ENCODE measurements at regions not wholly inside any gene's neighbourhood (a gene's known extent, or its start where the extent isn't known, plus 50 kb on each side); places are given as distances from the start of the nearest gene placed in this dataset.

DNA sequence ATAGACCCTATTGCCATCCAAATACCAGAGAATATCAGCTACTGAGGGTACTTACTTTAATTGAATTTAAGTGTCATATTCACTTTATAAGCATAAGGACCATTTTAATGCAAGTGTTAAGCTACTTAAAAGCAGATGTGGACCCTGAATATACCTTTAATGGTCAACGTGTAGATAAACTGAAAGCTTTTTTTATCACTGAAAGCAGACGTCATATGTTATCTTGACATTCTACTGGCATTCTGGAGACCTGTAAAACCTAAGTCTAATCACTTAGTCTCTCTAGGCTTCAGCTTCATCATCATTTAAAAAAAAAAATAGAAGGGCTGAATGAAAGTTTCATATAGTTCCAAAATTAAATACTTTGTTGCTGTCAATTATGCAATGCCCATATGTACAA, 116.5 kb downstream of the ELAPOR2 start:
- no peak for DNase-seq

DNA sequence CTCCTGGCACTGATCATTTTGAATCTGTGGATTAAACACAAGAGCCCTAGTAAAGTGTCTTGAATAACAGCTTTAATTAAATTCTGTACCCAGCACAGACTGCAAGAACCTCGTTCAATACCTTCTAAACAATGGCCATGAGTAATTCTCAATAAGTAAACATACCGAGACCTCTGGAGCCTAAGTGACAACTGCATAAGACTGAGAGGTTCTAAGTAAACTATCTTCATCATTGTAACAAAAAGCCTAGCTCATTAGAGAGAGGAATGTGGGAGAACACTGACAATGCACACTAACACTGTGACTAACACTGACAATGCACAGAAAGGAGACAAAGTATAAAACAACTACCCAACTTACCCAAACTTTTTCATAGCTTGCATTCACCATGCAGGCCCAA, 117.4 kb downstream of the ELAPOR2 start:
- DNase-seq = no peak

DNA sequence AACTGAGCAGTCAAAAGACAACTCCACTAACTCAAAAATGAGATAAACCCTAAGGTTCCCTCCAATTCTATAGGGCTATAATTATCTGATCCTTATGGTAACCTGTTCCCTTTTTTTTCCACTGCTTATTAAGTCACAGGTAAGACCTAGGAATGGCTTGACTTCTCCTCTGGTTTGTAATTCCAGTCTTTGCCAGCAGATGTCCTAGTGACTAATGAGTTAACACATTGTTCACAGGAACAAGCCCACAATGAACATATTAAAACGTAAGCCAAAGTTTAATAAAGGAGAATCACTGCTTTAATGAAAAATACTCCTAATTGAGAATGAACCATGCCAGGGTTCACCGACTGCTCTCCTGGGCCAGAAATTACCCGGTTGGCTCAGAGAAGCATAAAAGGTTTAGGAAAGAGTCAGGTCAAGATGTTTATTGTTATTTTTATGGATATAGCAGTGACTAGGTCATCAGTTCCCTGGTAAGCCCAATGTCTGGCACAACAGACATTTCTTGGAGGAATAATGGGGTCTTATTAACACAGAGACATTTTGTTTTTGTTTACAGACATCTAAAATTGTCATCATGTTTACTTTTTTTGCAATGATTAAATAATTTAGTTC, 120.1 kb downstream of the ELAPOR2 start:
- peak; percentile 57 for DNase-seq

DNA sequence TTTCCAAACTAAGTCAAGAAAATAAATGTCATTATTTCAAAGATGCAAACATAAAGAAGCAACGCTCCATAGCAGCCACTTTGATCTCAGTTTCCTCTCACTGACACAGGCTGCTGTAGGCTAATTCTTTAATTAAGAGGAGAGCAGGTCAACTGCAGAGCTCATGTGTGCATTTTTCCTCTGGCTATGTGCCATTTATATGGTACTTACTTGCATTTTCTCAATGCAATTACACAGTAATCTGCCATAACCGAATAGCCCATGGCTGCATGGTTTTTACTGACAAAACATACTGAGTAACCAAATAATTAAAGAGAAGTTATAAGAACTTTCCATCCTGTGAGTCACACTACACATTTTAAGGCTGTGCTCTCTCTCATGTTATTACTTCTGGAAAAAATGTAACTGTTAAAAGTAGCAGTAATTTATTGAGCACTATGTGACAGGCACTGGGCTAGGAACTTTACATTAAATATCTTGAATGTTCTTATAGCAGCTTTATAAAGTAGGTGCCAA, 122.0 kb downstream of the ELAPOR2 start:
- peak; percentile 38 for DNase-seq

DNA sequence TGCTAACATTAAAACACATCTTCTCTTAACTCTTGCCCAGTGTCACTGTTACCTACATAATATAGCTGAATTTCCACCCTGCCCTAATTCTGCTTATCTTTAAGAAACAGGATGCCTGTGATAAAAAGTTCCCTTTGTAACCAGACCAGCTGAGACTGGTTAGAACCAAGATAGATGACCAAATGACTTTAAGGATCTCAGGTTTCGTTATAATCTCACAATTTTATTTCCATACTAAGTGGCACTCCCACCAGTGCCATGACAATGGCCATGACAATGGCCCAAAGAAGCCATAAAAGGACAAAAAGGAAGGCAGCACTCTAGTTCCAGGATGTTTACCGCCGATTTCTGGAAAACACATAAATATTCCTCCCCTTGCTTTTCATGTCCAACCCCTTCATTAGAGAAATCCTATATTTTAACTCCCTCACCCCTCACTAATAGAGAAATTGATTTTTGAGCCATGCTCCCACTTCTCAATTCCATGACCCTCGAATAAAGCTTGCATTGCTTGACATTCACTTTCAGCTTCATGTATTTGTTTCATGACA, 126.1 kb downstream of the ELAPOR2 start:
- DNase-seq = no peak

DNA sequence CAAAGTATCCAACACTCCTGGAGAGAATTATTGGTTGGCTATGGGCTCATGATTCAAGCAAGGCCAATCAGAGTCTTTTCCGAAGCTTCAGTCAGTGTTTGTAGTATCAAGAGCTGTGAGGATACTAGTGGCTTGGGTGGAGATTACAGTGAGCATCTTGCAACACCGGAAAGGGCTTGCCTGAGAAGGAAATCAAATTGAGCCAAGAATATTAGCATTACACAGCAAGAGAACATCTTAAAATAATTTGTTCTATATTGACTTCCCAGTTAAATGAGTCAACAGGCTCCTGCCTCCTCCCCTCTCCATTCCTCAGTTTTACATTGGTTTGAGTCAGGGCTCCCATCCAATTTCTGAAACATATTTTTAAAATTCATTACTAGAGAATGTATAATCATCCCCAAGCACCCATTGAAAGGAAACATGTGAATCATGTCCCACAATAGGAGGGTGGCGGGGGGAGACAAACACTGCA, 127.4 kb downstream of the ELAPOR2 start:
- DNase-seq = peak; percentile 95

DNA sequence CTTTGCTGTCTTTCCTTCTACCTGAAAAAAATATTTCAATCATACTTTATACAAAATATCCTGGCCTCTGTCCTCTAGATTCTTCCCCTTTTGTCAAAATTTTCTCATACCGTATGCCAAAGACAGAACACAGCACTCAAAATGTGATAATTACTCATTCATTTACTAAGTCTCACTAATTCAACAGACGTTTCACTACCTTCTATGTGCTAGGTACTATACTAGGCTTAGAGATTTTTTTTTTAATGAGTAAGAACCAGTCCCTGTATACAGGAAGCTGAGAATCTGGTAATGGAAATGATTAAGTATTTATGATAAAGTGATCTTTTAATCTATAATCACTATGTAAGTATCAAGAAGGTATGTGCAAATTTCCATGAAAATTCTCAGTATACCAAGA, 128.0 kb downstream of the ELAPOR2 start:
- no peak for DNase-seq

DNA sequence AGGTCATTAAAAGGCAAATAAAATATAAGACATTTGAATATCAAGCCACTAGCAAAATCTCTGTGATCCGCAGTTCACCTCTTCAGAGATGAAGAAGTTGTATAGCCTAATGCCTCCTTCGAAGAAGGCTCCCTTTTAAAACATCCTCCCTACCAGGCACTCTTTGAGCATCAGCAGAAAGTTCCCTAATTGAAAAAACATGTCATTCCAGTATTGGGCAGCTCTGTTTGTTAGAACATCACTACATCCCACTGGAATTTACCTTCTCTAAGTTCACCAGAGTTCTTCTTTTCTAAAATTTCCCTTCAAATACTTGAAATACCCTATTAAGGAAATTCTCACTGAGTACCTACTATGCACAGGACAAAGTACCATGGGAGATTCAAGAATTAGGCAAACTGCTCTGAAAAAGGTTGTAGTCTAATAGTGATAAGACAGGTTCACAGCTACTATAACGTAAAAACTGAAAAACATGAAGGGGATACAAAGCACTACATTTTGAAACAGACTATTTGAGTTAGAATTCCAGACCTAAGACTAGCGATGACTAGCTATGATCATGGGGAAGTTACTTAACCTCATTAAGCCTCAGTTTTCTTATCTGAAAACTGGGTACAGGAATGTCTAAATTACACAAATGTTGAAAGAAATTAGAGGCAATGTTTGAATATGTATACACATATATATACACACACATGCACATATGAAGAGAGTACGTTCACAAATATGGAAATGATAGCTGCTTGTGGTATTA, 128.7 kb downstream of the ELAPOR2 start:
- peak; percentile 27 for DNase-seq

DNA sequence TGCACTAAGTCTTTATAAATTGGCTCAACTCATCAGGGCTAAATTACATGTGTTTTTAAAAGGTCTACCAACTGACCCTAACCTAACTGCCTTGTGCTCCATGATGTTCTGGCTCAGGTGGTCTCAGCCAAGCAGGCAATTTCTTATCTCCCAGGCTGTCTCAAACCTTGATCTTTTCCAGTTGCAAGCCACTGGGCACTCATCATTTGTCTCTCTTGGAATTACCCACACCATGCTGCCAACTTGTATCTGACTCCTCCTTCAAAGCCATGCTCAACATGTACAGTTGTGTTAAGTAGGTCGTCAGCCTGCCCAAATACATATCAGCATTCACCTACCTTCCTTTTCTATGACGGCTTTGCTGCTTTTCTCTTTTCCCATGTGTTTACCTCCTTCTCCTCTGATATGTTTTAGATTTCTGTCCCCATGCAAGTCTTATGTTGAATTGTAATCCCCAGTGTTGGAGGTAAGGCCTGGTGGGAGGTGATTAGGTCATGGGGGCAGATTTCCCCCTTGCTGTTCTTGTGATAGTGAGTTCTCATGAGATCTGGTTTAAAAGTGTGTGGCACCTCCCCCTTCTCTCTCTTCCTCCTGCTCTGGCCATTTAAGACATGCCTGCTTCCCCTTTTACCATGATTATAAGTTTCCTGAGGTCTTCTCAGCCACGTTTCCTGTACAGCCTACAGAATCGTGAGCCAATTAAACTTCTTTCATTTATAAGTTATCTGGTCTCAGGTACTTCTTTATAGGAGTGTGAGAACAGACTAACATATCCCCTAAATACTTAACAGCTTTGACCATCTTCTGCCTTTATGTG, 130.0 kb downstream of the ELAPOR2 start:
- no peak for DNase-seq

DNA sequence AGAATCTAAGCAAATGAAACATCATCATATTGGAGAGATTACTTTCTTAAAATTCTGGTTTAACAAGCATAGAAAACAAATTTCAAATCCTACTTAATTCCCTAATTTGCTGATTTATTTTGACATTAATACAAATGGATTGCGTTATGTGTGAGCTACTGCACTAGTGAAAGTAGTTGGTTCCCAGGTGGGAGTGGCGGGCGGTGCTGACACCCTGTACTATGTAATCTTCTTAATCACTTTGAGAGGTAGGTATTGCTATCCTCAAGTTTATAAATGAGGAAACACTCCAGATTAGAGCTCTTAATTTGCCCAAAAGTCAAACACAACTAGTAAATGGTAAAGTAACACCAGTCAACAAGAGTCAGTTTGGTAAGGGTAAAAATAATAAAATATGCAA, 131.1 kb downstream of the ELAPOR2 start:
- no peak for DNase-seq

DNA sequence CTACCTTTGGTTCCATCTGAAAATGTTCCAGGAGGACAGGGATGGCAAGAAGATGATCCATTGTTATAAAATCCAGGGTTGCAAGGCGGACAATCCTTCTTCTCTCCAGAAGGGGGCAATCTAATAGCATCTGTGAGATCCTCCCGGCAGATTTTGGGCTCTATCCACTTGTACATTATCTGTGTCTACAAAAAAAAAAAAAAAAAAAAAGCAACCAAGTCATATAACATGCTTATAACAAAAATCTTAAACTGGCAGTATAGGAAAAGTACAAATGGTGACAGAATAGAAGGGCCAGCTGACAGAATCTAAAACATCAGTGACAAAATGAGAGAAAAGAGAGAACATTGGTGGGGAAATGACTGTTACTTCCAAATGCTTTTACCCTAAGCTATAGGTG, 132.7 kb downstream of the ELAPOR2 start:
- peak; percentile 61 for DNase-seq

DNA sequence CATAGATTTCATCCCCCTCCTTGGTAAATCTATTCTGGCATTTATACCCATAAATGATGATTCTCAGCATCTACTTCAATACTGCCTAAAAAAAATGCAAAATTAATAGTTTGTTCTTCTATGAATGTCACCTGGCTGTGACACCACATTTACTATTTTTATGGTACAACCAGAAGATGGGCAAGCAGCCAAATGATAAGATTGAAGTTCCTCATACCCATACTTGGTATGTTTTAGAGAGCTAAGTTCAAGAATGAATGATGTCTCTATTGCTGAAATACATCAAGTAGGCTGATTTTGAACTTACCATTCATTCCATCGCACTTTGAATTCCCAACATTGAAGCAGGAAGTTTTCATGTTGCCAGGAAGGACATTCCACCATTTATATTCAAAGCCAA, 134.2 kb downstream of the ELAPOR2 start:
- no peak for DNase-seq

DNA sequence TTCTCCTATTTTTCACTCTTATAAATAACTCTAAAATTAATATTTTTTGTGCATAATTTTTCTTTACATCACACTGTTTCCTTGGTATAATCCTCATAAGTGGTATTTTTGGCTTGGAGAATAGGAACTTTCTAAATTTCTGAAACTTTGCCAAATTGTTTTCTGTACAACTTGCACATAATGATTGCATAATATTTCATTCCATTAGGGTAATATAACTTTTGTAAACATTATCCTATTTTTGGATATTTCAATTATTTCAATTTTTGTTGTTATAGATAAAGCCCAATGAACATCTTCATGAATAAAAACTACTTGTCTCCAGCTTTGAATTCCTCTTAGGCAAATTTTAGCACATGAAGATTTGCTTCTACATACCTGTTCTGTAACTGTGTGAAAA, 135.9 kb downstream of the ELAPOR2 start:
- DNase-seq = no peak

DNA sequence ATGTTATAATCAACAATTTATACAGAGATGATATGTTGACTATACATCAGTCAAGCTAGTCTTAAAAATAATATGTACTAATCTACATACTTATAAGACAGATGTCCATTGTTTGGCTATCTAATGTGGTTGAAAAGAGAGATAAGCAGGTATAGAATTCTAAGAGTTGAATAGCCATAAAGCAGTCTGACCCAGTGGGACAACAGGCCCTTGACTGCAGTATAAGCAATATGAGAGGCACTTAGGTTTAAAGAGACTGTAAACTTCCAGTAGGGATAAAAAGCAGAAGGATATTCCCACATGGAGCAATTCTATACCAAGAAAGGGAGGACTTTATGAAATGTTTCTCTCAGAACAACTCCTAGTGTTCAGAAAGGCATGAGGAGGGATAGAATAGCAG, 139.3 kb downstream of the ELAPOR2 start:
- no peak for DNase-seq

DNA sequence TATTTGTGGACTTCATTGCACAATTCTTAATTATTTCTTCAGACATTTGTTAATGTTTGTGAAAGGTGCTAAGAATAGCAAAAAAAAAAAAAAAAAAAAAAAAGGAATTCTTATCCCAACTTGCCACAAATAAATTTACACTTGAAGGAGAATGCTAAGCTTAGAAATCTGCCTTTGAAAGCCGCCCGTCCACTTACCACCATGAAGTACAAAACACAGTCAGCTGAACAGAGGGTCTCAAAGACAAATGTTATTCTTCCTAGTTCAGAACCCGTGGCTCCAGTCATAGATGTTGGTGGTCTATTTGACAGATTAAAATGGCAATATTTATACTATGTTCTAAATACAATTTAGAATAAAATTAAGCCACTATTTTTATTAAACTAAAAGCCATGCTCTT, 141.2 kb downstream of the ELAPOR2 start:
- no peak for DNase-seq

DNA sequence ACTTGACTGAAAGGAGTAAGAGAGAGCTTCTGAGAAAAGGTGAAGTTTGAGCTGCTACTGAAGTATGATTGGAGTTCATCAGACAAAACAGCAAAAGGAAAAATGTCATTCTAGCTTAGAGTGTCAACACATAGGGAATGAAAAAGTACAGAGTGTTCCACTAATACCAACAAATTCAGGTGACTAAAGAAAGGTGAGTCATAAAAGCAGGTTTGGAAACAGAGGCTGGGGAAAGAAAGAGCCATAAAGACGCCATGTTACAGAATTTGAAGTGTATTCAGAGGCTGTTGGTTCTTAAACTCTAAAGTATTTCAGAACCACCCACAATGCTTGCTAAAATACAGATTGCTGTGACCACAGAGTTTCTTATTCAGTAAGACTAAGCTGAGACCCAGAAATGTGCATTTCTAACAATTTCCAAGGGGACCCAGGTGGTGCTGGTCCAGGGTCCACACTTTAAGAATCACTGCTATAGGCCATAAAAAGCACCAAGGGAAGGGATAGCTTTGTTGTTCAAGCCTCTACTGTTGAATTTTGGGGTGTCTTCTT, 143.1 kb downstream of the ELAPOR2 start:
- no peak for DNase-seq

DNA sequence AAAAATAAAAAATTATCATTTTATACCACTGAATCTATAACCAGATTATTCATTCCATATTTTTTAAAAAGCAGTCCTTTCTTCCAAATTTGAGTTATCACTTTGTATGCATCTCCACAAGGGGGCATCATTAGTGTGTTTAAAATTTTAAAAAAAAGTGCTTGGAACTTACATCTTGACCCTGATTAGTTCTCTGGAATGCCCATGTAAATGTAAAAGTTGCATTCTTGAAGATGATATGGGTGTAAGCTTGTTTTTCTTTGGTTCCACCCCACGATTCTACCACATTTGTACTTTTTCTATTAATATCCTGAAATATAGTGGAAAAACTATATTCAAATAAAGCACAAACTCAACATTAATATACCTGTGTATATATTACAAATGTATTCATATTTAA, 144.9 kb downstream of the ELAPOR2 start:
- DNase-seq = peak; percentile 35

Measured in fibroblast of skin of abdomen (primary cell).